ENCODE measurements at regions not wholly inside any gene's neighbourhood (a gene's known extent, or its start where the extent isn't known, plus 50 kb on each side); places are given as distances from the start of the nearest gene placed in this dataset.

DNA sequence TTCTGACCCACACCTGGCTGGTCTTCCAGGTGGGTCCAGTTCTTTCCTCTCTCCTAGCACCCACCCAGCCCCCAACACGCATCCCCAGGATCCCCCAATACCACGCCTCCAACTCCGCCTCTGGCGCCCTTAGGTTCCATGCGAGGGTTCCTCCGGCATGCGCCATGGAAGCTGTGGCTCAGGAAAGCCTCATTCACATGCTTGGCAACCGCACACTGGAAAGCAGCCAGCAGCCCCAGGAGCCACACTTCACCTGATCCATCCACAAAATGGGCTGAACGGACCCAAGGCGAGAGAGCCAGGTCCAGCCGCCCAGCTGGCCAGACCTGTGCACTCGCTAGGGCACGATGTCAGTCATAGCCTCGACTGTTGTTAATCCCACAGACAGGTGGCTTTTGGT is 161.2 kb downstream of the PSMG1 start:
- no peak for TF ChIP-seq CTCF (IDR thresholded peaks at IDR 0.05)
- TF ChIP-seq POLR2A (IDR thresholded peaks at IDR 0.05): no peak
- TF ChIP-seq POLR2AphosphoS5 (IDR thresholded peaks at IDR 0.05): no peak

All from prostate gland (tissue), 2 donors.